ENCODE measurements at regions not wholly inside any gene's neighbourhood (a gene's known extent, or its start where the extent isn't known, plus 50 kb on each side); places are given as distances from the start of the nearest gene placed in this dataset.

- TF ChIP-seq CTCF (IDR thresholded peaks at IDR 0.05; ENCODE audit: unreplicated experiment), result no peak
- ChIA-PET POLR2A (interaction anchor here (0.6 kb wide), 2 partner anchors 32 to 1822 kb away, joined by 3 read pairs; no protein-coding TSS in a partner anchor), CTCF (interaction anchor here (0.5 kb wide), 1 partner anchor 102 kb away, joined by 3 read pairs; no protein-coding TSS in a partner anchor)
- no peak overlapping the region for H3K27ac Mint-ChIP-seq (ENCODE audit: low read depth, unreplicated experiment)
- no TSS peak for BruUV-seq (replicated peaks)
- DNase-seq (ENCODE audit: unreplicated experiment), result no peak
- H3K9me3 Mint-ChIP-seq (ENCODE audit: unreplicated experiment), result no peaks in the 10 kb centered on the region
- H3K36me3 Mint-ChIP-seq (ENCODE audit: insufficient read depth, unreplicated experiment), result no peaks in the 10 kb centered on the region
- no peak overlapping the region for H3K4me3 Mint-ChIP-seq (ENCODE audit: unreplicated experiment)
- H3K4me1 Mint-ChIP-seq (ENCODE audit: insufficient read depth, unreplicated experiment), result no peaks in the 10 kb centered on the region
- intact Hi-C loops (cut with micrococcal nuclease), result no loop called here
- H3K27me3 Mint-ChIP-seq (ENCODE audit: insufficient read depth, unreplicated experiment), result no peaks in the 10 kb centered on the region
Measured at GRCh38 chr2:205878999-205879762, 196.9 kb downstream of the NRP2 start.

GRCh38 chr2:205877496-205877895, 195.2 kb downstream of the NRP2 start:
- H3K4me3 Mint-ChIP-seq (ENCODE audit: unreplicated experiment), result no peak overlapping the region

GRCh38 chr2:205876127-205876526, 193.8 kb downstream of the NRP2 start:
- DNase-seq (ENCODE audit: unreplicated experiment), result no peak
- CTCF ChIA-PET, result no interaction called here
- H3K27ac Mint-ChIP-seq (ENCODE audit: low read depth, unreplicated experiment), result no peak overlapping the region
- POLR2A ChIA-PET, result no interaction called here
- intact Hi-C loops (cut with micrococcal nuclease), result no loop called here
- no peaks in the 10 kb centered on the region for H3K36me3 Mint-ChIP-seq (ENCODE audit: insufficient read depth, unreplicated experiment)
- no peak overlapping the region for H3K4me3 Mint-ChIP-seq (ENCODE audit: unreplicated experiment)
- no peak for TF ChIP-seq CTCF (IDR thresholded peaks at IDR 0.05; ENCODE audit: unreplicated experiment)
- no peaks in the 10 kb centered on the region for H3K27me3 Mint-ChIP-seq (ENCODE audit: insufficient read depth, unreplicated experiment)
- H3K4me1 Mint-ChIP-seq (ENCODE audit: insufficient read depth, unreplicated experiment), result no peaks in the 10 kb centered on the region
- no peaks in the 10 kb centered on the region for H3K9me3 Mint-ChIP-seq (ENCODE audit: unreplicated experiment)
- BruUV-seq (replicated peaks), result no TSS peak

More at GRCh38 chr2:205877496-205877895, 195.2 kb downstream of the NRP2 start:
- intact Hi-C loops (cut with micrococcal nuclease), result no loop called here
- ChIA-PET CTCF (interaction anchor here (0.5 to 1.1 kb wide), 2 partner anchors 14 to 37 kb away, joined by 3 to 4 read pairs; no protein-coding TSS in a partner anchor), POLR2A (no interaction called here)
- H3K27ac Mint-ChIP-seq (ENCODE audit: low read depth, unreplicated experiment), result no peak overlapping the region
- no peaks in the 10 kb centered on the region for H3K4me1 Mint-ChIP-seq (ENCODE audit: insufficient read depth, unreplicated experiment)
- no peak for DNase-seq (ENCODE audit: unreplicated experiment)
- no peaks in the 10 kb centered on the region for H3K9me3 Mint-ChIP-seq (ENCODE audit: unreplicated experiment)
- no peaks in the 10 kb centered on the region for H3K27me3 Mint-ChIP-seq (ENCODE audit: insufficient read depth, unreplicated experiment)
- H3K36me3 Mint-ChIP-seq (ENCODE audit: insufficient read depth, unreplicated experiment), result no peaks in the 10 kb centered on the region
- TF ChIP-seq CTCF (IDR thresholded peaks at IDR 0.05; ENCODE audit: unreplicated experiment), result no peak
- BruUV-seq (replicated peaks), result no TSS peak

- DNase-seq (ENCODE audit: unreplicated experiment), result no peak
- H3K27ac Mint-ChIP-seq (ENCODE audit: low read depth, unreplicated experiment), result no peak overlapping the region
- intact Hi-C loops (cut with micrococcal nuclease), result no loop called here
- POLR2A ChIA-PET, result no interaction called here
- no peaks in the 10 kb centered on the region for H3K9me3 Mint-ChIP-seq (ENCODE audit: unreplicated experiment)
- no peak overlapping the region for H3K4me3 Mint-ChIP-seq (ENCODE audit: unreplicated experiment)
- no peaks in the 10 kb centered on the region for H3K4me1 Mint-ChIP-seq (ENCODE audit: insufficient read depth, unreplicated experiment)
- H3K27me3 Mint-ChIP-seq (ENCODE audit: insufficient read depth, unreplicated experiment), result no peaks in the 10 kb centered on the region
- CTCF ChIA-PET, result interaction anchor here (0.7 to 1.2 kb wide), 4 partner anchors 12 to 83 kb away, joined by 3 to 4 read pairs (median 4); no protein-coding TSS in a partner anchor
- no peaks in the 10 kb centered on the region for H3K36me3 Mint-ChIP-seq (ENCODE audit: insufficient read depth, unreplicated experiment)
- TF ChIP-seq CTCF (IDR thresholded peaks at IDR 0.05; ENCODE audit: unreplicated experiment), result no peak
- BruUV-seq (replicated peaks), result no TSS peak
Measured at GRCh38 chr2:205872716-205873115, 190.4 kb downstream of the NRP2 start.

Data from MCF 10A (cell line).